ENCODE measurements at regions not wholly inside any gene's neighbourhood (a gene's known extent, or its start where the extent isn't known, plus 50 kb on each side); places are given as distances from the start of the nearest gene placed in this dataset.

DNA sequence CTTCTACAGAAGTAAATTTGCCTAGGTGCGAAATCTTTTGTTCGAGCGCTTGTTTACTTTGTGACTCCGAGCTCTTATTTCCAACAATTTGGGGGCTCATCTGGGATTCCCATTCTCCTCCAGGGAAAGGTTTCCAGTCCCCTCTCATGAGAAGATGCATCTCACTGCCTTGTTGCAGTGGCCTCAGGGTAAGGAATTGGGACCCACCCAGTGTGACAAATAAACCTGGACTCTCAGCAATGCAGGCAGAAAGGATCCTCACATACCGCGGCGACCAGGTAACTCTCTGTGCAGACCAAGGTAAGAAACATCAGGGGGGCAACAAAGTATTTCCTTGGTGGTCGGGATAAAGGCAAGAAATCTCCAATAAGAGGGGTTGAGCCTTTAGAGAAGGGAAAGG lies 1169.3 kb downstream of the DSC3 start:
- no peaks in the 10 kb centered on the region for H3K79me2 ChIP-seq (ENCODE audit: insufficient read depth, low read length)
- FAIRE-seq (no peak), ATAC-seq (no peak), DNase-seq (ENCODE audit: low spot score) (no peak)
- H3K4me2 ChIP-seq (ENCODE audit: low read depth, low read length), result no peak overlapping the region
- ChIA-PET CTCF (ENCODE audit: low intra/inter-chr PET ratio, low total read pairs) (interaction anchor here (3.2 kb wide), 1 partner anchor 408 kb away, joined by 22 read pairs; no protein-coding TSS in a partner anchor), POLR2A (no interaction called here)
- no TSS peak for BruUV-seq (replicated peaks)
- TF ChIP-seq, protein P1, sequence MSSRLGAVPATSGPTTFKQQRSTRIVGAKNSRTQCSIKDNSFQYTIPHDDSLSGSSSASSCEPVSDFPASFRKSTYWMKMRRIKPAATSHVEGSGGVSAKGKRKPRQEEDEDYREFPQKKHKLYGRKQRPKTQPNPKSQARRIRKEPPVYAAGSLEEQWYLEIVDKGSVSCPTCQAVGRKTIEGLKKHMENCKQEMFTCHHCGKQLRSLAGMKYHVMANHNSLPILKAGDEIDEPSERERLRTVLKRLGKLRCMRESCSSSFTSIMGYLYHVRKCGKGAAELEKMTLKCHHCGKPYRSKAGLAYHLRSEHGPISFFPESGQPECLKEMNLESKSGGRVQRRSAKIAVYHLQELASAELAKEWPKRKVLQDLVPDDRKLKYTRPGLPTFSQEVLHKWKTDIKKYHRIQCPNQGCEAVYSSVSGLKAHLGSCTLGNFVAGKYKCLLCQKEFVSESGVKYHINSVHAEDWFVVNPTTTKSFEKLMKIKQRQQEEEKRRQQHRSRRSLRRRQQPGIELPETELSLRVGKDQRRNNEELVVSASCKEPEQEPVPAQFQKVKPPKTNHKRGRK (CRISPR knock-in tag; IDR thresholded peaks at IDR 0.05), result no peak
- no peak for TF ChIP-seq GABPB1 (CRISPR knock-in tag; IDR thresholded peaks at IDR 0.05)
- TF ChIP-seq, protein P2, sequence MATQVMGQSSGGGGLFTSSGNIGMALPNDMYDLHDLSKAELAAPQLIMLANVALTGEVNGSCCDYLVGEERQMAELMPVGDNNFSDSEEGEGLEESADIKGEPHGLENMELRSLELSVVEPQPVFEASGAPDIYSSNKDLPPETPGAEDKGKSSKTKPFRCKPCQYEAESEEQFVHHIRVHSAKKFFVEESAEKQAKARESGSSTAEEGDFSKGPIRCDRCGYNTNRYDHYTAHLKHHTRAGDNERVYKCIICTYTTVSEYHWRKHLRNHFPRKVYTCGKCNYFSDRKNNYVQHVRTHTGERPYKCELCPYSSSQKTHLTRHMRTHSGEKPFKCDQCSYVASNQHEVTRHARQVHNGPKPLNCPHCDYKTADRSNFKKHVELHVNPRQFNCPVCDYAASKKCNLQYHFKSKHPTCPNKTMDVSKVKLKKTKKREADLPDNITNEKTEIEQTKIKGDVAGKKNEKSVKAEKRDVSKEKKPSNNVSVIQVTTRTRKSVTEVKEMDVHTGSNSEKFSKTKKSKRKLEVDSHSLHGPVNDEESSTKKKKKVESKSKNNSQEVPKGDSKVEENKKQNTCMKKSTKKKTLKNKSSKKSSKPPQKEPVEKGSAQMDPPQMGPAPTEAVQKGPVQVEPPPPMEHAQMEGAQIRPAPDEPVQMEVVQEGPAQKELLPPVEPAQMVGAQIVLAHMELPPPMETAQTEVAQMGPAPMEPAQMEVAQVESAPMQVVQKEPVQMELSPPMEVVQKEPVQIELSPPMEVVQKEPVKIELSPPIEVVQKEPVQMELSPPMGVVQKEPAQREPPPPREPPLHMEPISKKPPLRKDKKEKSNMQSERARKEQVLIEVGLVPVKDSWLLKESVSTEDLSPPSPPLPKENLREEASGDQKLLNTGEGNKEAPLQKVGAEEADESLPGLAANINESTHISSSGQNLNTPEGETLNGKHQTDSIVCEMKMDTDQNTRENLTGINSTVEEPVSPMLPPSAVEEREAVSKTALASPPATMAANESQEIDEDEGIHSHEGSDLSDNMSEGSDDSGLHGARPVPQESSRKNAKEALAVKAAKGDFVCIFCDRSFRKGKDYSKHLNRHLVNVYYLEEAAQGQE (IDR thresholded peaks at IDR 0.05; ENCODE audit: borderline replicate concordance in 1 of 2, low read depth in 1 of 2, low read length in 2 of 2), result no peak
- no peak for TF ChIP-seq HNRNPL (IDR thresholded peaks at IDR 0.05; ENCODE audit: low read depth, low read length)
- no peak for TF ChIP-seq ZNF264 (CRISPR knock-in tag; IDR thresholded peaks at IDR 0.05)
- TF ChIP-seq NFYB (CRISPR knock-in tag; IDR thresholded peaks at IDR 0.05), result no peak
- TF ChIP-seq ZNF746 (CRISPR knock-in tag; IDR thresholded peaks at IDR 0.05), result no peak
- no peak for TF ChIP-seq MEIS1 (CRISPR knock-in tag; IDR thresholded peaks at IDR 0.05; ENCODE audit: borderline replicate concordance)
- TF ChIP-seq PITX1 (CRISPR knock-in tag; IDR thresholded peaks at IDR 0.05), result no peak
- TF ChIP-seq ASH2L (IDR thresholded peaks at IDR 0.05; ENCODE audit: insufficient read length, low read depth, low read length), result no peak
- TF ChIP-seq ZNF563 (CRISPR knock-in tag; IDR thresholded peaks at IDR 0.05), result no peak
- TF ChIP-seq, protein P3, sequence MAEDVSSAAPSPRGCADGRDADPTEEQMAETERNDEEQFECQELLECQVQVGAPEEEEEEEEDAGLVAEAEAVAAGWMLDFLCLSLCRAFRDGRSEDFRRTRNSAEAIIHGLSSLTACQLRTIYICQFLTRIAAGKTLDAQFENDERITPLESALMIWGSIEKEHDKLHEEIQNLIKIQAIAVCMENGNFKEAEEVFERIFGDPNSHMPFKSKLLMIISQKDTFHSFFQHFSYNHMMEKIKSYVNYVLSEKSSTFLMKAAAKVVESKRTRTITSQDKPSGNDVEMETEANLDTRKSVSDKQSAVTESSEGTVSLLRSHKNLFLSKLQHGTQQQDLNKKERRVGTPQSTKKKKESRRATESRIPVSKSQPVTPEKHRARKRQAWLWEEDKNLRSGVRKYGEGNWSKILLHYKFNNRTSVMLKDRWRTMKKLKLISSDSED (CRISPR knock-in tag; IDR thresholded peaks at IDR 0.05), result no peak
- no peak for TF ChIP-seq TMF1 (CRISPR knock-in tag; IDR thresholded peaks at IDR 0.05; ENCODE audit: low read depth)
- no peaks in the 10 kb centered on the region for H3K36me3 ChIP-seq (replicated peaks in 1 of 2; ENCODE audit: control insufficient read depth in 1 of 2, insufficient read depth in 2 of 2, low read length in 2 of 2)
- H3K9me3 ChIP-seq (ENCODE audit: low read length), result no peaks in the 10 kb centered on the region
- WGBS (ENCODE audit: low lambda C conversion rate), result under 1% methylated on average over 8 of the region's 8 CpGs
- in situ Hi-C loops (cut with HindIII; ENCODE audit: extremely low pct_ligation_motif_present, low pct_unique_long_range_greater_than_20kb), result loop anchor here (5.0 kb wide), 1 partner anchor 409 kb away; no protein-coding TSS in a partner anchor
- no peaks in the 10 kb centered on the region for H3K27me3 ChIP-seq (ENCODE audit: control insufficient read depth in 1 of 2, insufficient read depth in 2 of 2, low read length in 2 of 2)
- no peak overlapping the region for H3K9ac ChIP-seq (ENCODE audit: insufficient read depth, low read depth, low read length)
- H3K27ac ChIP-seq (ENCODE audit: extremely low read length, insufficient read depth, low read length), result no peak overlapping the region
- no peaks in the 10 kb centered on the region for H4K20me1 ChIP-seq (ENCODE audit: insufficient read depth, low read length)
- no peaks in the 10 kb centered on the region for H3K4me1 ChIP-seq (ENCODE audit: insufficient read depth, low read length)
- no peak overlapping the region for H3K4me3 ChIP-seq (replicated peaks in 1 of 3; ENCODE audit: insufficient read depth in 1 of 3, low read depth in 2 of 3, low read length in 3 of 3)
- H2AFZ ChIP-seq (ENCODE audit: low read length), result no peak overlapping the region
- intact Hi-C loops (cut with micrococcal nuclease; ENCODE audit: unreplicated experiment), result no loop called here
